ENCODE measurements at regions not wholly inside any gene's neighbourhood (a gene's known extent, or its start where the extent isn't known, plus 50 kb on each side); places are given as distances from the start of the nearest gene placed in this dataset.
"Not testable (repeated sequence)": the region's sequence is repeated elsewhere in the genome, so short reads cannot be mapped to it uniquely, and the experiment has no call there.

GRCh38 chr5:136924490-136924889, 559.1 kb upstream of the TRPC7 start:
- no peak for DNase-seq

GRCh38 chr5:136910625-136911024, 545.3 kb upstream of the TRPC7 start:
- DNase-seq: no peak

DNA sequence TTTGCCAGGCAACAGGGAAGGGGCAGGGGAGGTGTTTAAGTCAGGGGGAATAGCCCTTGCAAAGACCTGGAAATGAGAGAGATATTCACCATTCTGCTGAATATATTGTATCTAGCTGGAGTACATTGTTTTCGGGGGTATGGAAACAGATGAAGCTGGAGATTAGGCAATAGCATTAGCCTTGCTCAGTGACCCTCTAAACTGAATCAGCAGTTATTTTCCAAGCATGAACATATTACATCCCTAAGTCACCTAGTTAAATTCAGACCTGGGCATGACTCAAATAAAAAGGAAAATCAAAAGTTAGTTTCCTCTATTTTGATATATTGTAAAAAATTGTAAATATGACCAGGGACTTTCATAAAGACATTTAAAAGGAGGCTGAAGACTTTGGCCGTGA, 544.6 kb upstream of the TRPC7 start:
- DNase-seq: no peak

DNA sequence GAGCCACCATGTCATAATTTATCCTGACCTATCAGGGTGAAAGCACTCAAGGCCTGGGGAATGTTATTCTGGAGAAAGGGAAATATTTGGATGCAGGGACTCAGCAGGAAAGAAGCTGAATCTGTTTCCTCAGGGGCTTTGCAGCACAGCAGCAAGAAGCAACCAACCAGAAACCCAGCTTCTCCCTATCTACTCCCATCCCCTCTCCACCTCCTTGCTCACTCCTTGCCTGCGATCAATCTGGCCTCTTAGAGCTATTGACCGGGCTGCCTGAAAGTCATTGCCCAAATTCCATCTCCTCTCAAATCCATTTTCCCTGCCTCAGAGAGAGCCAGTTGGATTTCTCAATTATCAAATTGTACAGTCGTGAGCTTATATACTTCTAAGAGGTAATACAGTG, 542.0 kb upstream of the TRPC7 start:
- no peak for DNase-seq

GRCh38 chr5:136906545-136906944, 541.2 kb upstream of the TRPC7 start:
- no peak for DNase-seq

- no peak for DNase-seq
These were observed 540.2 kb upstream of the TRPC7 start for GRCh38 chr5:136905571-136905970.

DNA sequence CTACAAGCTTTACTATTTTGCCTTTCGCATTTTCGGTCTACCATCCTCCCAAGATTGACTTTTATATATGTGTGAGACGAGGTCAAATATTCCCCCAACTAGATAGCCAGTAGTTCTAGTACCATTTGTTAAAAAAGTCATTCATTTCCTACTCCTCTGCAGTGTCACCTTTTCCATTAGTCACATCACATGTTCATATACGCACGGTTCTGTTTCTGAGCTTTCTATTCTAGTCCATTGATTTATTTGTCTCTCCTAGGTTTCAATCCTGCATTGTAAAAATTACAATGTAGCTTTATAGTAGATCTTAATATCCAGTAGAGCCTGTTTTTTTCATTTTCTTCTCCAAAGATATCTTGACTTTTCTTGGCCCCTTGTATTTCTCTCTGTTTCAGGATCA, 528.7 kb upstream of the TRPC7 start:
- no peak for DNase-seq

DNA sequence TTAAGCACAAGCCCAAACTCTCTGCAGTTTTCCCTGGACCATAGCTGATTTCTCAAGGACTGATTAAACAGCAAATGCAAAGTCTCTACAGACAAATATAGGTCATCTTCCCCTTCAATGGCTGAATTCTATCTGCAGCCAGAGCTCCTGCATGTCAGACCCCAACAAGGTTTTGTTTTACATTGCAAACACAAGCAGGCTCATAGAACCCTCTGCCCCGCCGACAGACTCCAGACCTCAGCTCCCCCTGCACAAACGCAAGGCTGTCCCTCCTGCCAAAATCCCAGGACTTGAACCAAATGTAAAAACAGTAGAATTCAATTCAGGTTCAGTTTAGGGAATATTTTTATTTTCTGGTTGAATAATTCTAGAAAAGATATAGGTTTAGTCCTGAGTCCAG, 526.7 kb upstream of the TRPC7 start:
- no peak for DNase-seq

DNA sequence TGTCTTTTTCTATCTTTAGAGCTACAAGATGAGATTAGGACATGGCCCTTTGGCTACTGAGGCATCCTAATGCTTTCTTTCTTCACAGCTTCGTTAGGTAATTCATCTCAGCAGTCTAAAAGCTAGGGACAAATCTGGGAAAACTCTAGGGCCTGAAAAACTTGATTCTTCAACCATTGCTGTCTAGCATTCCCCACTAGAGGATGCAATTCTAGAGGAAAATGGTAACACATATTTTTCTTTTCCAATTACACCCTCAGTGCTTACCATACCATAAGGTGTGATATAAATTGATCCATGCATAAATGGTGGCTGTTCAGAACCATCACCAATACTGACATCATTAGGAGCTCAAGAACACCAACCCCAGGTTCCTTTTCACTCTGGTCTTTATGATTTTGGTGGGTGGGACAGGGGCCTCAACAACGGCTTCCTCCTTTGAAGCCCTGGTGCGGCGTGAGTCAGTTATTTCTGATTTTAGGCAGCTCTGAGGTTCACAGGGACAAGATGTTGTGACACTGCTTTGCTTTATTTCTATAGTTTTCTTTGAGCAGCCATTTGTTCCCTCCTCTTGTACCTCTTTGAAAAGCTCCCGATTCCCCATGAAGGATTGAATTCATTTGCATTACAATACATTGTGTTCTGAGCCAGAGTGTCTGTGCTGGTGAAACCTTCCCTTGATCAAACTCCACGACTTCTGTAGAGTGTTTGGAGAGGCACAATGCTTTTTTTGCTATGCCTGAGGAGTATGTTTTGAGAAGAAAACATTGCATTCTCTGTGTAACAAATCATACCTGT, 526.0 kb upstream of the TRPC7 start:
- DNase-seq: no peak

DNA sequence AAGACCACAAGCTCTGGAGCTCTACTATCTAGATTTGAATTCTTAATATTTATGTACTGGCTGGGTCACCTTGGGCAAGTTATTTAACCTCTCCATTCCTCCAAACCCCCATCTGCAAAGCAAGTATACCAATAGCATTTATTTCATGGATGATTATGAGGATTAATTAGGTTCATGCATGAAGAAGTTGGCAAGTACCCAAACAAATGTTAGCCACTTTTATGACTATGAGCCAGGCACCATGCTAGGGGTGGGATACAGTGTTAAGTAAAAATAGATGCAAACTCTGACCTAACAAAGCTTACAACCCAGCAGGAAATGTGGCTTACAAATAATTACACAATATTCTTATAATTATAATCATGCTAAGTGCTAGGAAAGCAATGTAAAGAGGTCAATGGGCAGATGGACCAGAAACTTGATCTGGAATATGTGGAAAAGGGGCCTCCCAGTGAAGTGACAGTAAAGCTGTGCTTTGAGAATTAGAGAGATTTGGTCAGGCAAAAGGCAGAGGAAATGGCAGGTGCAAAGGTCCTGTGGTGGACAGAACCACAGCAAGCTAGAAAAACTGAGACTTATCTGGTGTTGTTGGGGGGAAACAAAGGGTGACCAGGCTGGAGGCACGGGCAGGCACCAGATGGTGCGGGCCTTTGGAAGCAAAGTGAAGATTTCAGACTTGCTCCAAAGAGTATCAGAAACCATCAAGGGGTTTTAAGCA, 525.2 kb upstream of the TRPC7 start:
- peak; percentile 23 for DNase-seq

- no peak for DNase-seq
These were observed 521.3 kb upstream of the TRPC7 start for GRCh38 chr5:136886608-136887007.

DNA sequence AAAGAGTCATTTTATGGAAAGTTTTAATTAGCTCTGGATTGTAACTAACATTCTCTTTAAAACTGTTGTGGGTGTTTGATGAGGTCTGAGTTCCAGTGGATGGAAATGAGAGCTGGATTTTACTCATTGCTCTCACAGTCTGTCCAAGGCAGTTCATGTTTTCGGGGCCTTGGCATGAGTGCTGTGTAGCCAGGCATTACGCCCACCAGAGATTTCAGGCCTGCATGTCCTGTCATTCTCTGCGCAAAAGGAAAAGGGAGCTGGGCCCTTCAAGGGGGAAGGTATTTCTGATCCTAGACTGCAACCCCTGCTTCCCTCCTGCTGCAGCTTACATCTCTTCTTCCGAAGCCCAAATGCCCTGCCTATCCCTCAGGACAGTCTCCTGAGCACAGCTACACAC, 499.6 kb upstream of the TRPC7 start:
- DNase-seq: no peak

GRCh38 chr5:136856648-136857047, 491.3 kb upstream of the TRPC7 start:
- DNase-seq: no peak

- no peak for DNase-seq
These were observed 488.6 kb upstream of the TRPC7 start for GRCh38 chr5:136853971-136854370.

DNA sequence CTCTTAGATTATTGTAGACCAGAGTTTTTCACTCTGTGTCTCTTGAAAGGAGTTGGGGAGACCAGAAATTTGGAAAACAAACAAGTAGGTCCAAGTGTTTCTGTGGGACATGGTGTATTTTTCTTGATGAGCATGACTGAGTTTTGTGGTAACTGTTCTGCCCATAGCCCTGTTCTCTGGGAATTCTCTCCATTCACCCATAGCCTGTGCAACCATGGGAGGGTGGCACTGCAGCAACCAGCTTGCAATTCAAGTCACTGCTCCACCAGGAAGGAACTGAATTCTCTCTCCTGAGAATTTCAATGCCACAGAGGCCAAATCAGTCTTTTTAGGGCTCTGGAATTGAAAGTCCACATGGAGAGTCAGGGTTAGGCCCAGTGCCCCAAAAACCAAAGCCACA, 475.3 kb upstream of the TRPC7 start:
- no peak for DNase-seq

DNA sequence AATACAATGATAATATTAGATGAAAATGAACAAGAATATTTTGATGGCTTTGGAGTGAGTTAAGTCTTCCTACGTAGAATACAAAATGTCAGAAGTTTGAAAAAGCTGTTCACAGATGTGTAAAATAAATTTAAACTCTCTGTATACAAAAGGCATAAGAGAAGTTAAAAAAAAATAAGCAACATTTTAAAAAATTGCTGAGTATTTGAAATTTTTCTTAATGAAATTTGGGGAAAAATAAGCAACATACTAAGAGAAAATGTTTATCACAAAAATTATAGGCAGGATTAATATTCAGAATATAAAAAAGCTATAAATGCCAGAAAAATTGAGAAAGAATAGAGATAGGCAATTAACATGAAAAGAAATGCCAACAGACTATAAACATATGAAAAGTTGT, 470.7 kb upstream of the TRPC7 start:
- DNase-seq: no peak

GRCh38 chr5:136820848-136821247, 455.5 kb upstream of the TRPC7 start:
- DNase-seq: no peak

GRCh38 chr5:136819526-136820302, 454.4 kb upstream of the TRPC7 start:
- no peak for DNase-seq

GRCh38 chr5:136816327-136816726, 451.0 kb upstream of the TRPC7 start:
- no peak for DNase-seq

DNA sequence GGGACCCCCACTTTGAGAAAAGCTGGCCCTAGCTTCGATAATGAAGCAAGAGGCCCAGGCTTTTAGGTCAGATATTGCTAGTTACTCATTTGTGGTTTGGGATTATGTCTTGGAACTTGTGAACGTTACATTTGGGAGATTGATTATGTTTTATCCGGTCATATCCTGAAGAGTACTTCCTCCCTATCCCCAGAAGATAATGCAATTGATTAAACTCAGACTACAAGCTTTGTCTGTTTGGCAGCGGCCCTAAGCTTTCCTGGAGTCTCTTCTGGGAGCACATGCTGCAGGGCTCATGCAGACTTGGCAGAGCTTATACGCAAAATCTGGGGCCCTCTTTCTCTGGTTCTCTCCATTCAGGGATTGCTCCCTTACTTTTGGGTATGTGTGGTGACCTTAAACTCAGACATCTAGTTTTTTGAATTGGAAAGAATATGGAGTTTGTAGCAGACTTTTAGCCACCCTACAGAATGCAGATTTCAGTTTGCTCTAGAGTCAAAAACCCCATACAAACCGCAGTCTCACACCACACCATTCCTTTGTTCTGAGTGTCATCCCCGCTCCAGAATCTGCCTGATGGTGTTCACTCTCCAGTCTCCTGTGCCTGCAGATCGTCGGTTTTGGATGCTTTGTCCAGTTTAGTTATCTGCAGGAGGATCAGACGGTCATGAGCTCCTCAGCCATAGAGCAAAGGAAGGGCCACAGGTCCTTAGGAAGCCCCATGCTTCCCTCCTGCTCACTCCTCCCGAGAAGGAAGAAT, 449.5 kb upstream of the TRPC7 start:
- DNase-seq: no peak

GRCh38 chr5:136812270-136812669, 446.9 kb upstream of the TRPC7 start:
- not testable (repeated sequence) for DNase-seq

- no peak for DNase-seq
These were observed 446.2 kb upstream of the TRPC7 start for GRCh38 chr5:136811551-136811950.

DNA sequence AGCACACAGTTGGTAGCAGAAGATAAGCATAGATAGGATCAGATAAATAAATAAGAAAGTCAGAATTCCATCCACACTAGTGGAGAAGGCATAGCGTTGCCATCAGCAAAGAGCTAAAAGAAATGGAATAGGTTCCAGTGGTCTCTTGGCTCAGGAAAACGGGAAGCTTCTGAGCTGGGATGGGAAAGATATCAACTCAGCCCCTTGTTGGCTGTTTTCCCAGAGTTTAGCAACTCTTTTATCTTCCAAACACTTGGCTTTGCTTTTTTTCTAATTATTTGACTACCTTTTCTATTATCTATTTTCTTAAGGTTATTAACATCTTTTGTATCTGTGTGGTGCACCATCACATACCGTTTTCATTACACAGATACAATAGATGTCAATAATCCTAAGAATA, 445.7 kb upstream of the TRPC7 start:
- DNase-seq: no peak

All from DMS 273 treated with DMSO at 0.1 percent for 48 hours (cell line).